Stimulated activated CD4-positive, alpha-beta T cell treated with anti-CD3 and anti-CD28 coated beads, Interleukin-4, amount 100 ng/mL, for 48 hours (primary cell): ENCODE measurements at regions not wholly inside any gene's neighbourhood (a gene's known extent, or its start where the extent isn't known, plus 50 kb on each side); places are given as distances from the start of the nearest gene placed in this dataset.

Experiments
- DNase-seq, 2 donors: peaks; one replicate each; pipeline ENCODE4 v3.0.0-alpha.2; 2020; ENCODE audit warnings: low read depth in 2 of 2

GRCh38 chr18:61618816-61619215 lies 274.0 kb downstream of the RNF152 start:
- DNase-seq: no peak

GRCh38 chr18:61616111-61616610 lies 276.6 kb downstream of the RNF152 start:
- DNase-seq: no peak

GRCh38 chr18:61612517-61612916 lies 279.3 kb downstream of the CDH20 start:
- no peak for DNase-seq

- no peak for DNase-seq
Measured at GRCh38 chr18:61609131-61609530, 275.9 kb downstream of the CDH20 start.

GRCh38 chr18:61608316-61608715 lies 275.1 kb downstream of the CDH20 start:
- DNase-seq: no peak

- no peak for DNase-seq
Measured at GRCh38 chr18:61607867-61608266, 274.6 kb downstream of the CDH20 start.

GRCh38 chr18:61606759-61607158 lies 273.5 kb downstream of the CDH20 start:
- no peak for DNase-seq

GRCh38 chr18:61606068-61606660 lies 272.9 kb downstream of the CDH20 start:
- no peak for DNase-seq

GRCh38 chr18:61605376-61606067 lies 272.3 kb downstream of the CDH20 start:
- DNase-seq: no peak
